ENCODE measurements at regions not wholly inside any gene's neighbourhood (a gene's known extent, or its start where the extent isn't known, plus 50 kb on each side); places are given as distances from the start of the nearest gene placed in this dataset.
"Not testable (repeated sequence)": the region's sequence is repeated elsewhere in the genome, so short reads cannot be mapped to it uniquely, and the experiment has no call there.

- Mint-ChIP-seq H3K36me3 (ENCODE audit: low read depth) (no peaks in the 10 kb centered on the region), H3K27ac (no peak overlapping the region), H3K27me3 (peaks cover 7% of the 10 kb centered on the region), H3K4me3 (no peak overlapping the region), H3K4me1 (no peaks in the 10 kb centered on the region), H3K9me3 (no peaks in the 10 kb centered on the region)
- intact Hi-C loops (cut with micrococcal nuclease), result no loop called here
- DNase-seq, result no peak
These were observed 135.5 kb upstream of the CDKN3 start for GRCh38 chr14:54261283-54261682.

DNA sequence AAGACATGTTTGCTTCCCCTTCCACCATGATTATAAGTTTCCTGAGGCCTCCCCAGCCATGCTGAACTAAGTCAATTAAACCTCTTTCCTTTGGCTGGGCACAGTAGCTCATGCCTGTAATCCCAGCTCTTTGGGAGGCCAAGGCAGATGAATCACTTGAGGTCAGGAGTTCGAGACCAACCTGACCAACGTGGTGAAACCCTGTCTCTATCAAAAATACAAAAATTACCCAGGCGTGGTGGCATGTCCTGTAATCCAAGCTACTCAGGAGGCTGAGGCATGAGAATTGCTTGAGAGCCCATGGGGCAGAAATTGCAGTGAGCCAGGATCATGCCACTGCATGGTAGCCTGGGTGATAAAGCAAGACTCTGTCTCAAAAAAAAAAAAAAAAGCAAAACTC lies 130.2 kb upstream of the CDKN3 start:
- intact Hi-C loops (cut with micrococcal nuclease), result not testable (repeated sequence)

DNA sequence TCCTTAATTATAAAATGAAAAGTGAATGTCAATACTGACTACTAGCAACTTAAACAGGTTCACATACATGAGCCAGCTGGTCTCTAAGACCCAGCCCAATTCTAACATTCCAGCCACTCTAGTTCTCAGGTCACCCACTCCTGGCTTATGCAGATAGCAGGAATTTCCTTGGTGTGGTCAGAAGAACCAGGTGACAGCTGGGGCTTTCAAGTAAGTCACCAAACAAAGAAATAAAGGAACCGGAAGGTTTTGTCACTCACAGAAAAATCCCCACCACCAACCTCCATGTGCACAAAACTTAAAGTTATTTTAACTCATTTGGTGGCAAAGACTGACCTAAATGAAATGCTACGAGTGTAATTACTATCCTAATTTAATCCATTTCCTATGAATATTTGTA lies 129.6 kb upstream of the CDKN3 start:
- no peaks in the 10 kb centered on the region for H3K9me3 Mint-ChIP-seq
- no peak overlapping the region for H3K4me3 Mint-ChIP-seq
- no peaks in the 10 kb centered on the region for H3K36me3 Mint-ChIP-seq (ENCODE audit: low read depth)
- intact Hi-C loops (cut with micrococcal nuclease), result no loop called here
- H3K4me1 Mint-ChIP-seq, result peaks cover 6% of the 10 kb centered on the region
- peak overlapping the region; percentile 54 for H3K27ac Mint-ChIP-seq
- peak; percentile 64 for DNase-seq
- peaks cover 6% of the 10 kb centered on the region for H3K27me3 Mint-ChIP-seq

More for the DNA sequence above, 130.2 kb upstream of the CDKN3 start:
- H3K4me3 Mint-ChIP-seq; H3K36me3 Mint-ChIP-seq (ENCODE audit: low read depth); DNase-seq; H3K27me3 Mint-ChIP-seq; H3K9me3 Mint-ChIP-seq; H3K27ac Mint-ChIP-seq; H3K4me1 Mint-ChIP-seq: not testable (repeated sequence)

DNA sequence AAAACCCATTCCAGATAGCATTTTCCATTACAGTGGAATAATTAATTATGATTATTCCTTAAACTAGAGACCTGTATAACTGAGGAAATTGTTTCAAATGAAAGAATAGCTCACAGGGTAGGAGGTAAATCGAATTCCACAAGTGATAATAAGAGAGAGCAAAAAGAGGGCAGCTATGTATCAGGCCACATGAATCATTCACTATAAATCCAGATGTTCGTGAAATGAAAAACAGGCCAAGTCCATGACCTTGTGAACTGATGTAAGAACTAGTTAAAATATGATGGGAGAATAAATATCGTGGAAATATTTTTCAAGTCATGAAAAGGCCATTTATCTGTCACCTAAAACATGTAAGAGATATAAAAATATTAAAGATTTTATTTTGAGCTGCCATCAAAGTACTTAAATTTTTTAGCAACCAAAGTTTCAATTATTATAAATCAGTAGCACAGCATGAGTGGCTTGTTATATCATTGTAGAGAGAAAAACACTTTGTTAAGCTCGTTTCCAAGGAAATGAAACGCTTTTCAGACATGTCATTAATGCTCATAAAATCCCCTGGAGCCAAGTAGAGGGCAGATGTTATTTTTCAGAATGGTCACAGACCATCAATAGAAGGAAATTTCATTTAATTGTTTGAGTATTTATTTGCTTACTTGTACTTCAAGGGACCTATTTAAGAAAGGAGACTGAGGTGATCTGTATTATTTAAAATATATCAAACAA lies 120.6 kb upstream of the CDKN3 start:
- Mint-ChIP-seq H3K27ac (no peak overlapping the region), H3K27me3 (peaks cover 3% of the 10 kb centered on the region), H3K36me3 (ENCODE audit: low read depth) (no peaks in the 10 kb centered on the region), H3K4me3 (no peak overlapping the region), H3K9me3 (no peaks in the 10 kb centered on the region), H3K4me1 (no peaks in the 10 kb centered on the region)
- intact Hi-C loops (cut with micrococcal nuclease), result no loop called here
- no peak for DNase-seq

GRCh38 chr14:54278087-54278486 lies 118.7 kb upstream of the CDKN3 start:
- Mint-ChIP-seq H3K9me3 (no peaks in the 10 kb centered on the region), H3K4me1 (no peaks in the 10 kb centered on the region)

DNA sequence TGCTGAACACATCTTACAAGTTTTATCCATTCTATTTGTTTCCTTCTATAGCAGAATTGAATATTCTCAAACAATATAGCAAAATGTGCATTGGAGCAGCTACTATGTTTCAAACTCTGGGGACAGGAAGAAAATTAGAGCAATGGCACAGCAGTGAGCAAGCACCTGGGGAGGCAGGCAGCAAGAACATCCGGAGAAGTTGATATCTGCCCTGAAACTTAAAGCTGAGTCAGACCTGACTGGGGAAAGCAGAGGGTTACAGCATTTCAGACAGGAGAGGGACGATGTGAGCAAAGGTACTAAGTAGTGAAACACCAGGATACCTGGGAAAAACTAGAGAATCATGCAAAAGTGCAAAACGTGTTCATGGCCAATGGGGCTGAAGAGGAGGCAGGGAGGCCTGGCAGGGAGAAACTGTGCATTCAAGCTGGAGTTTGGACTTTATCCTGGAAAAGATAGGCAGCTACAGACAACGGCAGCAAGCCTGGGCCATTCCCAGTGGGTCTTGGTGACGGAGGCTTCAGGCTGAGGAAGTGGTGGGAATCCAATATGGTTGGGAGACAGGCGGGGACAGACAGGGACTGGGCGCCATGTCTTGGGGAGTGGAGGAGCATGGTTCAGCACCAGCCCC lies 118.0 kb upstream of the CDKN3 start:
- no peaks in the 10 kb centered on the region for H3K36me3 Mint-ChIP-seq (ENCODE audit: low read depth)
- DNase-seq, result no peak
- peaks cover 3% of the 10 kb centered on the region for H3K27me3 Mint-ChIP-seq
- no peak overlapping the region for H3K27ac Mint-ChIP-seq
- H3K4me3 Mint-ChIP-seq, result no peak overlapping the region
- no peaks in the 10 kb centered on the region for H3K4me1 Mint-ChIP-seq
- intact Hi-C loops (cut with micrococcal nuclease), result no loop called here
- H3K9me3 Mint-ChIP-seq, result no peaks in the 10 kb centered on the region

More at GRCh38 chr14:54278087-54278486, 118.7 kb upstream of the CDKN3 start:
- Mint-ChIP-seq H3K27me3 (peaks cover 3% of the 10 kb centered on the region), H3K4me3 (no peak overlapping the region), H3K27ac (no peak overlapping the region), H3K36me3 (ENCODE audit: low read depth) (no peaks in the 10 kb centered on the region)
- intact Hi-C loops (cut with micrococcal nuclease), result no loop called here
- DNase-seq, result no peak

DNA sequence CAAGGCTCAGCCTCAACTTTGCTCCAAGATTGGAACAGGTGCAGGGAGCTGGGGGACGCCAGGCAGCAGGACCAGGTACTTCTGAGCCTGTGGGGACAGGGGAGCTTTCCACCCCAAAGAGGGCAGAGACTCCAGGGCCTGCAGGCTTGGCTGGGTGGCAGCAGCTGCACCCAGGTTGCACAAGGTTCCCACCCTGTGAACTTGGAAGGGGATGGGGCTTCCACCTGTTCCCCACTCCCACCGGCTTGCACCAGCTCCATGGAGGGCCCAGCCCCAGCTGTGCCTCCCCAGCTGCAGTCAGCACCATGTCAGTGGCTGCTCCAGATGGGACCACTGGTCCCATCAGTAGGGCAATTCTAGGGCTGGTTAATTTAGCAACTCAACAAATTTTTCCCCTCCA lies 114.0 kb upstream of the CDKN3 start:
- H3K27me3 Mint-ChIP-seq, result no peaks in the 10 kb centered on the region
- no peak overlapping the region for H3K27ac Mint-ChIP-seq
- DNase-seq, result no peak
- no peaks in the 10 kb centered on the region for H3K4me1 Mint-ChIP-seq
- H3K9me3 Mint-ChIP-seq, result no peaks in the 10 kb centered on the region
- intact Hi-C loops (cut with micrococcal nuclease), result no loop called here
- no peaks in the 10 kb centered on the region for H3K36me3 Mint-ChIP-seq (ENCODE audit: low read depth)
- H3K4me3 Mint-ChIP-seq, result no peak overlapping the region

DNA sequence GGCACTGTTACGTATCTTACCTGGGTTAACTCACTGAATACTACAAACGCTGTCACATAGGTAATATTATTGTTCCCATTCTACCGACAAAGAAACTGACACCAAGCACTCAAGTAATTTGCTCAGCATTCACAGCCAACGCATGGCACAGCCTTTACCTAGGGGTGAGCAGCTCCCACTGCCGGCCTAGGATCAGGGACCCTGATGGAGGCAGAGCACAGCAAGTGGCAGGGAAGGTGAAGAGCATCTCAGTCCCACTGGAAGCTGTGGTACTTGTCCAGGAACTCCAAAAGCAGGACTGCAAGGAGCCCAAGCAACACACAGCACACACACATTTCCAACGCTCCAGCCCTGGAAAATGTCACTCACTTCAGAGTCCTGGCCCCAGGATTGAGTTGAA lies 111.8 kb upstream of the CDKN3 start:
- Mint-ChIP-seq H3K36me3 (ENCODE audit: low read depth) (no peaks in the 10 kb centered on the region), H3K4me1 (no peaks in the 10 kb centered on the region), H3K27ac (no peak overlapping the region), H3K27me3 (no peaks in the 10 kb centered on the region), H3K9me3 (no peaks in the 10 kb centered on the region), H3K4me3 (no peak overlapping the region)
- DNase-seq, result no peak
- intact Hi-C loops (cut with micrococcal nuclease), result no loop called here

DNA sequence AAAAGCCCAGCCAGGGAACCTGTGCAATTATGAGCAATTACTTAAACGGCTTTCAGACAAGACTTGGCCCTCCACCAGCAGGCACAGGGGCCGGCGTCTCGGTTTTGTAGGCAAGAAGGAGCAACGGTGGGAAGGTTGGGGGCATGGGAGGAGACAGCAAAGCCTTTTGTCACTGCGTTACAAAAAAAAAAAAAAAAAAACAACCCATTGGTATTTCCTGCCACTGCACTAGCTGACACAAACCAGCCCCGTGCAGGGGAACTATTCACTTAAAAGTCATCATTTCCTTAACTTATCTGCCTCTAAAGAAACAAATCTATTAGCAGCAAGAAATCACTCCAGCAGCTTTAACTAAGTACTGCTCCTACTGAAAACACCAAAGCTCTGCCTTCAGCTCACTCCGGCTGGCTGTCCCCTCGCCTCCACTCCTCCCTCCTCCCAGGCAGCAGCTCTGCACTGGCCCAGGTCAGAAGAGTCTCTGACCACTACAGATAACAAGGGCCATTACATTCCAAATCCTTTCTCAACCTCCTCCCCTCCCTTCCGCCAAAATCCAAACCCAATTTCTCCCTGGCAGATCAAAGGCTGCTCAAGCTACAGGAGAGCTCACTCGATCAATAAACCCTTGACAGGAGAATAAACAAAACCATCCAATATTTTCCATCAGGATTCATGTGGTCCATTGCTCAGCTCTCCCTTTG lies 105.2 kb upstream of the CDKN3 start:
- intact Hi-C loops (cut with micrococcal nuclease), result no loop called here
- no peak for DNase-seq
- H3K27ac Mint-ChIP-seq, result no peak overlapping the region
- H3K4me3 Mint-ChIP-seq, result no peak overlapping the region
- H3K36me3 Mint-ChIP-seq (ENCODE audit: low read depth), result no peaks in the 10 kb centered on the region
- no peaks in the 10 kb centered on the region for H3K4me1 Mint-ChIP-seq
- peaks cover 16% of the 10 kb centered on the region for H3K27me3 Mint-ChIP-seq
- no peaks in the 10 kb centered on the region for H3K9me3 Mint-ChIP-seq

- intact Hi-C loops (cut with micrococcal nuclease), result no loop called here
These were observed 102.0 kb upstream of the CDKN3 start for GRCh38 chr14:54294802-54295201.

GRCh38 chr14:54299410-54300363 lies 97.1 kb upstream of the CDKN3 start:
- no peak for DNase-seq
- no peaks in the 10 kb centered on the region for H3K4me1 Mint-ChIP-seq
- H3K27ac Mint-ChIP-seq, result no peak overlapping the region
- H3K4me3 Mint-ChIP-seq, result no peak overlapping the region
- intact Hi-C loops (cut with micrococcal nuclease), result no loop called here
- H3K36me3 Mint-ChIP-seq (ENCODE audit: low read depth), result no peaks in the 10 kb centered on the region
- H3K27me3 Mint-ChIP-seq, result peaks cover 21% of the 10 kb centered on the region
- H3K9me3 Mint-ChIP-seq, result no peaks in the 10 kb centered on the region

More at GRCh38 chr14:54294802-54295201, 102.0 kb upstream of the CDKN3 start:
- Mint-ChIP-seq H3K4me3 (no peak overlapping the region), H3K27ac (no peak overlapping the region), H3K4me1 (no peaks in the 10 kb centered on the region), H3K9me3 (no peaks in the 10 kb centered on the region), H3K27me3 (peaks cover 30% of the 10 kb centered on the region), H3K36me3 (ENCODE audit: low read depth) (no peaks in the 10 kb centered on the region)
- DNase-seq, result no peak

- intact Hi-C loops (cut with micrococcal nuclease), result no loop called here
- peaks cover 19% of the 10 kb centered on the region for H3K27me3 Mint-ChIP-seq
- H3K36me3 Mint-ChIP-seq (ENCODE audit: low read depth), result no peaks in the 10 kb centered on the region
- H3K4me3 Mint-ChIP-seq, result no peak overlapping the region
- no peak for DNase-seq
- no peak overlapping the region for H3K27ac Mint-ChIP-seq
- no peaks in the 10 kb centered on the region for H3K9me3 Mint-ChIP-seq
- H3K4me1 Mint-ChIP-seq, result no peaks in the 10 kb centered on the region
These were observed 95.9 kb upstream of the CDKN3 start for GRCh38 chr14:54300881-54301280.

DNA sequence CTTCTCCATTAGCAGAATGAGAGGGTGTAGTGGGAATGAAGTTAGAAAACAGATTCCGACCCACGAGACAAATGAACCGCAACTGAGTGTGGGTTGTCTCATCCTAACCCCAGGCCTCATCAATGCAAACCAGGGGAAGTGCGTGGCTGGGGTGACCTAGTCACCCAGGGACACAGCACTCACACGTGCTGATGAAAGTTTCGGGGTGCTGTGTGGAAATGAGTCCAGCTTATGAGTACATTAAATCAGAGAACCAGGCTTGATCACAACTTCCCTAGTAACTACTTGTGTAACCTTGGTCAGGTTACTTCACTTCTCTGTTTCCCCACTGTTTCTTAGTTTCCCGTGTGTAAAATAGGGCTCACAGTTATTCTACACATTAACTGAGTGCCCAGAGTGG lies 95.4 kb upstream of the CDKN3 start:
- peaks cover 19% of the 10 kb centered on the region for H3K27me3 Mint-ChIP-seq
- H3K4me3 Mint-ChIP-seq, result no peak overlapping the region
- no peak for DNase-seq
- no peaks in the 10 kb centered on the region for H3K9me3 Mint-ChIP-seq
- no peak overlapping the region for H3K27ac Mint-ChIP-seq
- intact Hi-C loops (cut with micrococcal nuclease), result no loop called here
- H3K36me3 Mint-ChIP-seq (ENCODE audit: low read depth), result no peaks in the 10 kb centered on the region
- no peaks in the 10 kb centered on the region for H3K4me1 Mint-ChIP-seq
